Mucosa of descending colon (tissue), 3 donors: ENCODE measurements at regions not wholly inside any gene's neighbourhood (a gene's known extent, or its start where the extent isn't known, plus 50 kb on each side); places are given as distances from the start of the nearest gene placed in this dataset.
"Not testable (repeated sequence)": the region's sequence is repeated elsewhere in the genome, so short reads cannot be mapped to it uniquely, and the experiment has no call there.

Experiments
- ATAC-seq: fragments of 200-7000 bp; cut with Tn5 transposase; one replicate; pipeline ENCODE4 v1.9.1; 2020; ENCODE audit warnings: mild to moderate bottlenecking, moderate library complexity
- DNase-seq, 3 donors: peaks; one replicate each; pipeline ENCODE4 v3.0.0-alpha.2; 2020
- H3K36me3 ChIP-seq: fragments of 200-600 bp; one replicate; pipeline ENCODE4 v1.8.0; 2021; ENCODE audit warnings: low read depth, mild to moderate bottlenecking
- H3K4me1 ChIP-seq: fragments of 200-600 bp; one replicate; pipeline ENCODE4 v1.8.0; 2021; ENCODE audit warnings: low read depth, mild to moderate bottlenecking
- H3K4me3 ChIP-seq: fragments of 200-600 bp; one replicate; pipeline ENCODE4 v1.8.0; 2021; ENCODE audit warnings: mild to moderate bottlenecking
- H3K9me3 ChIP-seq: fragments of 200-600 bp; one replicate; pipeline ENCODE4 v1.8.0; 2021; ENCODE audit warnings: mild to moderate bottlenecking
- intact Hi-C, 2 donors: fragments of 100-400 bp; cut with DNase I in 1 of 2; cut with micrococcal nuclease in 1 of 2; formaldehyde crosslinking; loops; one replicate each; pipeline versions ENCODE4 v1.11.0 to v1.11.1; 2022; cut with DNase I, micrococcal nuclease
- TF ChIP-seq, protein P1 (sequence below): fragments of 200-600 bp; IDR thresholded peaks from one replicate; pipeline ENCODE4 v1.8.0; 2022; ENCODE audit warnings: antibody characterized with exemption, mild to moderate bottlenecking
- donor health status: DM: no; HTN: no; CAD: no; lungs with moderate emphysema.
- donor health status: DM: no; HTN: no; CAD: no.
- donor health status: DM: no; HTN: yes; CAD: no.

DNA sequence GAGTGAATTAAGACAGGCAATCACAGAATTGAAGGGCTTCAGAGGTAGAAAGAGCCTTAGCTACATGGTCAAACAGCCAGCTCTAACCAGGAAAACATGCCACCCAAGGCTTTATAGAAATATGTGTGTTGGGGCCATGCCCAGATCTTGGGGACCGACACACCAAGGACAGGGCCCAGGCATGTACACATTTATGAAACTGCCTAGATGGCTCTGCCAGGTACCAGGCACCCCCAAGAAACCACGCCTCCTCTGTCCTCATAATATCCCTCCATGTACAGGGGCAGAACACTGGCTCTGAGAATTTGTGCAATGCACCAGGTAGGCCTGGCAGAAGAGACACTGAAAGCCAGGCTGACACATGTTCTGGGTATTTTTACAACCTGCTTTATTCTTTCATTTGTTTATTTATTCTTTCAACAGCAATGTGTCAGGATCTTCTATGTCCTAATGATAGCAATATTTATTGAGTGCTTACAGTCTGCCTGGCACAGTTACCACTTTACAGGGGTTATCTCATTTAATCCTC, 137.9 kb upstream of the LSM14A start:
- TF ChIP-seq, protein P1, sequence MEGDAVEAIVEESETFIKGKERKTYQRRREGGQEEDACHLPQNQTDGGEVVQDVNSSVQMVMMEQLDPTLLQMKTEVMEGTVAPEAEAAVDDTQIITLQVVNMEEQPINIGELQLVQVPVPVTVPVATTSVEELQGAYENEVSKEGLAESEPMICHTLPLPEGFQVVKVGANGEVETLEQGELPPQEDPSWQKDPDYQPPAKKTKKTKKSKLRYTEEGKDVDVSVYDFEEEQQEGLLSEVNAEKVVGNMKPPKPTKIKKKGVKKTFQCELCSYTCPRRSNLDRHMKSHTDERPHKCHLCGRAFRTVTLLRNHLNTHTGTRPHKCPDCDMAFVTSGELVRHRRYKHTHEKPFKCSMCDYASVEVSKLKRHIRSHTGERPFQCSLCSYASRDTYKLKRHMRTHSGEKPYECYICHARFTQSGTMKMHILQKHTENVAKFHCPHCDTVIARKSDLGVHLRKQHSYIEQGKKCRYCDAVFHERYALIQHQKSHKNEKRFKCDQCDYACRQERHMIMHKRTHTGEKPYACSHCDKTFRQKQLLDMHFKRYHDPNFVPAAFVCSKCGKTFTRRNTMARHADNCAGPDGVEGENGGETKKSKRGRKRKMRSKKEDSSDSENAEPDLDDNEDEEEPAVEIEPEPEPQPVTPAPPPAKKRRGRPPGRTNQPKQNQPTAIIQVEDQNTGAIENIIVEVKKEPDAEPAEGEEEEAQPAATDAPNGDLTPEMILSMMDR = no peak
- H3K4me3 ChIP-seq = no peak overlapping the region
- no peak for DNase-seq
- no peak for ATAC-seq
- no peaks in the 10 kb centered on the region for H3K36me3 ChIP-seq
- intact Hi-C loops = no loop called here
- H3K4me1 ChIP-seq = no peaks in the 10 kb centered on the region
- H3K9me3 ChIP-seq = no peaks in the 10 kb centered on the region

DNA sequence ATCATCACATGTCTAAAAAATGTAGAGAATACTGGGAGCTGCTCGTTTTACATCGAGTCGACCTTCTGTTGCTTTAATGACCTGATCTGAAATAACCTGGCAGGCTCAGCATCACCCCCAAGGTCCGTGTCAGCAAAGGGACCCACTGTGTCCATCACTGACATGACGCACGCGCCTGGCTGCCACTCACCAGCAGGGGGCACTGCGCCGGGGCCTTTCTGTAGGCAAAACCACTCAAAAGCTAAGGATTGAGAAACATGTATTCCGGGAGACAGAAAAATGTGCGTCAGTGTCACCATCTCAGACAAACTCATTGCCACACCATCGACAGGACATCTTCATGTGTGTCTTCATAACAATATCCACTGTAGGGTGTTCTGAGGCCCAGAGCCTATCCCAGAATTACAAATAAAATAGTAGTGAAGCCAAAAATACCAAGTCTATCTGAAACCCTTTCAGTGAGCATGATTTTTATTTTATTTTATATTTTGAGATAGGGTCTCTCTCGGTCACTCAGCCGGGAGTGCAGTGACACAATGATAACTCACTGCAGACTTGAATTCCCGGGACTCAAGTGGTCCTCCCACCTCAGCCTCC, 130.3 kb upstream of the LSM14A start:
- Histone ChIP-seq H3K36me3 (no peaks in the 10 kb centered on the region), H3K9me3 (no peaks in the 10 kb centered on the region), H3K4me1 (no peaks in the 10 kb centered on the region), H3K4me3 (no peak overlapping the region)
- ATAC-seq (peak; percentile 64), DNase-seq (peak; percentile 63 to 80 (median 72))
- intact Hi-C loops = no loop called here
- TF ChIP-seq, protein P1 = peak; percentile 81

DNA sequence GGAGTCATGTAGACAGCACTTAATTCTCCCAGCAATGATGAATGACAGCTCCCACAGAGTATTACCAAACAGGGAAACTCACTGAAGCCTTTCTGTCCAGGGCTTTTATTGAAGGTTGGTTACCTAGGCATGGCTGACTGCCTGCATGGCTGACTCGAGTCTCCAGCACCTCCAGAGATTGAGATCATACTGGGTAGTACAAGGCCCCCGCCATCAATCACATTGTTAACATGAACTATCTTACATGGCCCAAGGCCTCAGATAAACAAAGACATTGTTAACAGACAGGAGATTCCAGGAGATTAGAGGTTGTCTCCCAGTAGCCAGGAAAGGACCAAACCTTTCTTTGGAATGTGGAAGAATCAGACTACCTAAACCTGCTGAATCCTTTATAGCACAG, 128.3 kb upstream of the LSM14A start:
- Histone ChIP-seq H3K4me1 (no peaks in the 10 kb centered on the region), H3K4me3 (no peak overlapping the region), H3K36me3 (no peaks in the 10 kb centered on the region), H3K9me3 (no peaks in the 10 kb centered on the region)
- DNase-seq (no peak), ATAC-seq (no peak)
- TF ChIP-seq, protein P1 = no peak
- intact Hi-C loops = no loop called here

DNA sequence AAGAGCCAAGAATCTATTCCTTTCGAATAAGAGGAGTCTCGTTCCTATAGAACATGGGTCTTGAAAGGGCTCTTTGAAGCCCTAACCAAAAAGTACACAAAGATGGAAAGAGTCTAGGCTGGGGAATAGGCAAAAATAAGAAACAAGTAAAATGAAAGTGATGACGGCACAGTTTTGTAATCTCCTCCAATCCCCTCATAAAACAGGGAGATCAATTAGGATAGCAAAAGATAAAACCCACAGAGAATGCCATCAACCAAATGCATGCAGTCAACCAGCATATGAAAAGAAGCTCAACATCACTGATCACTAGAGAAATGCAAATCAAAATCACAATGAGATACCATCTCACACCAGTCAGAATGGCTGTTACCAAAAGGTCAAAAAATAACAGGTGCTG, 122.4 kb upstream of the LSM14A start:
- Histone ChIP-seq H3K4me1 (no peaks in the 10 kb centered on the region), H3K4me3 (no peak overlapping the region), H3K9me3 (no peaks in the 10 kb centered on the region), H3K36me3 (no peaks in the 10 kb centered on the region)
- no peak for ATAC-seq
- TF ChIP-seq, protein P1 = no peak
- intact Hi-C loops = no loop called here
- DNase-seq = no peak

DNA sequence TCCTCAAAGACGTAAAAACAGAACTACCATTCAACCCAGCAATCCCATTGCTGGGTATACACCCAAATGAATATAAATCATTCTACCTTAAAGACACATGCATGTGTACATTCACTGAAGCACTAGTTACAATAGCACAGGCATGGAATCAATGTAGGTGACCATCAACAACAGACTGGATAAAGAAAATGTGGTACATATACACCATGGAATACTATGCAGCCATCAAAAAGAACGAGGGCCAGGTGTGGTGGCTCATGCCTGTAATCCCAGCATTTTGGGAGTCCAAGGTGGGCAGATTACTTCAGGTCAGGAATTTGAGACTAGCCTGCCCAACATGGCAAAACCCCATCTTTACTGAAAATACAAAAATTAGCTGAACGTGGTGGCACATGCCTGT, 121.9 kb upstream of the LSM14A start:
- H3K4me1 ChIP-seq, H3K36me3 ChIP-seq, DNase-seq, intact Hi-C loops, H3K9me3 ChIP-seq, H3K4me3 ChIP-seq, ATAC-seq: not testable (repeated sequence)

DNA sequence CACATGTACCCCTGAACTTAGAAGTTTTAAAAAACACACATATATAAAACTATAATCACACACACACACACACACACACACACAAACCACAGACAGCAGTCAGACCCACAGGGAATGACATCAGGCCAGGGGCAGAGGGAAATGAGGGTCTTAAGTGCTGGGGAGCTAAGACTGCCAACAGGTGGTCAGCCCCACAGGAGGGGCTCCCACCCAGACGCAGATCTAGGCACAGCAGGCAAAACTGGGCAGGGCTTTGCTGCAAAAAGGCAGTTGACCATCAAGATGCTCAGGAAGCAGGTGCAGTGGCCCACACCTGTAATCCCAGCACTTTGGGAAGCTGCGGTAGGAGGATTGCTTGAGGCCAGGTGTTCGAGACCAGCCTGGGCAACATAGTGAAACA, 121.0 kb upstream of the LSM14A start:
- Histone ChIP-seq H3K4me1 (no peaks in the 10 kb centered on the region), H3K4me3 (no peak overlapping the region), H3K9me3 (no peaks in the 10 kb centered on the region), H3K36me3 (no peaks in the 10 kb centered on the region)
- DNase-seq (no peak), ATAC-seq (no peak)
- intact Hi-C loops = no loop called here
- TF ChIP-seq, protein P1 = no peak
